Stimulated activated CD8-positive, alpha-beta memory T cell treated with anti-CD3 and anti-CD28 coated beads, Interleukin-4, amount 100 ng/mL, for 48 hours (primary cell): ENCODE measurements at regions not wholly inside any gene's neighbourhood (a gene's known extent, or its start where the extent isn't known, plus 50 kb on each side); places are given as distances from the start of the nearest gene placed in this dataset.

Source experiments
- DNase-seq: peaks from one replicate; pipeline ENCODE4 v3.0.0-alpha.2; 2020

- DNase-seq: no peak
Measured at GRCh38 chr4:20462426-20463175, 210.9 kb downstream of the SLIT2 start.

GRCh38 chr4:20463176-20463430 lies 211.4 kb downstream of the SLIT2 start:
- no peak for DNase-seq

GRCh38 chr4:20464381-20464780 lies 212.7 kb downstream of the SLIT2 start:
- no peak for DNase-seq

GRCh38 chr4:20474119-20474518 lies 222.4 kb downstream of the SLIT2 start:
- DNase-seq: no peak

- DNase-seq: no peak
Measured at GRCh38 chr4:20478412-20478811, 221.8 kb upstream of the PACRGL start.

GRCh38 chr4:20480165-20480947 lies 219.9 kb upstream of the PACRGL start:
- no peak for DNase-seq

- no peak for DNase-seq
Measured at GRCh38 chr4:20483416-20483815, 216.8 kb upstream of the PACRGL start.

- DNase-seq: no peak
Measured at GRCh38 chr4:20486433-20486832, 213.8 kb upstream of the PACRGL start.

- DNase-seq: no peak
Measured at GRCh38 chr4:20487446-20487845, 212.8 kb upstream of the PACRGL start.

- DNase-seq: no peak
Measured at GRCh38 chr4:20487852-20488251, 212.4 kb upstream of the PACRGL start.

- no peak for DNase-seq
Measured at GRCh38 chr4:20490734-20491133, 209.5 kb upstream of the PACRGL start.

GRCh38 chr4:20493761-20494353 lies 206.4 kb upstream of the PACRGL start:
- DNase-seq: no peak

GRCh38 chr4:20496068-20496467 lies 204.2 kb upstream of the PACRGL start:
- DNase-seq: no peak

- no peak for DNase-seq
Measured at GRCh38 chr4:20504146-20504545, 196.1 kb upstream of the PACRGL start.

- DNase-seq: no peak
Measured at GRCh38 chr4:20505927-20506326, 194.3 kb upstream of the PACRGL start.

GRCh38 chr4:20506827-20507226 lies 193.4 kb upstream of the PACRGL start:
- no peak for DNase-seq

GRCh38 chr4:20509315-20509714 lies 190.9 kb upstream of the PACRGL start:
- DNase-seq: no peak

GRCh38 chr4:20512033-20512792 lies 188.0 kb upstream of the PACRGL start:
- no peak for DNase-seq

- DNase-seq: no peak
Measured at GRCh38 chr4:20512985-20513384, 187.3 kb upstream of the PACRGL start.

GRCh38 chr4:20520901-20521300 lies 179.4 kb upstream of the PACRGL start:
- DNase-seq: no peak

GRCh38 chr4:20528508-20528907 lies 171.8 kb upstream of the PACRGL start:
- DNase-seq: no peak

- no peak for DNase-seq
Measured at GRCh38 chr4:20529691-20530090, 170.6 kb upstream of the PACRGL start.

- DNase-seq: no peak
Measured at GRCh38 chr4:20532116-20532790, 168.0 kb upstream of the PACRGL start.
